Transverse colon (tissue), 4 donors: ENCODE measurements at regions not wholly inside any gene's neighbourhood (a gene's known extent, or its start where the extent isn't known, plus 50 kb on each side); places are given as distances from the start of the nearest gene placed in this dataset.
"Not testable (repeated sequence)": the region's sequence is repeated elsewhere in the genome, so short reads cannot be mapped to it uniquely, and the experiment has no call there.

Experiments used
- DNase-seq: peaks from one replicate; pipeline ENCODE4 v3.0.0-alpha.2; 2019
- H3K27ac ChIP-seq, 4 donors: fragments of 200-600 bp; sonication (generic); 2 replicates each; pipeline ENCODE4 v1.5.1; 2016 to 2018; ENCODE audit warnings: inconsistent platforms in 4 of 4
- H3K27me3 ChIP-seq: fragments of 200-600 bp; sonication (generic); 2 replicates; pipeline ENCODE4 v1.5.1; 2017; ENCODE audit warnings: inconsistent platforms
- H3K36me3 ChIP-seq, 4 donors: fragments of 200-600 bp; sonication (generic); 2 replicates each; pipeline ENCODE4 v1.5.1; 2017 to 2019; ENCODE audit warnings: inconsistent platforms in 4 of 4
- H3K4me1 ChIP-seq, 4 donors: fragments of 200-600 bp; sonication (generic); 2 replicates each; pipeline ENCODE4 v1.5.1; 2017 to 2020; ENCODE audit warnings: inconsistent platforms in 4 of 4
- H3K4me3 ChIP-seq, 4 donors: fragments of 200-600 bp; sonication (generic); 1 replicate in 1 of 4; 2 replicates in 3 of 4; pipeline versions ENCODE4 v1.5.1 to v1.6.1; 2017 to 2019; ENCODE audit warnings: inconsistent platforms in 4 of 4
- H3K9me3 ChIP-seq, 2 donors: fragments of 200-600 bp; sonication (generic); 2 replicates each; pipeline ENCODE4 v1.5.1; 2017 to 2019; ENCODE audit warnings: inconsistent platforms in 2 of 2
- EP300 ChIP-seq: sonication (generic); formaldehyde crosslinking; IDR thresholded peaks from one replicate; pipeline ENCODE4 v1.6.1; 2017; ENCODE audit warnings: antibody characterized with exemption, low read depth
- POLR2A ChIP-seq: fragments of 450-650 bp; IDR thresholded peaks from one replicate; pipeline ENCODE4 v1.6.1; 2016; ENCODE audit warnings: antibody characterized with exemption, mild to moderate bottlenecking, moderate library complexity
- POLR2AphosphoS5 ChIP-seq, 3 donors: sonication (generic); formaldehyde crosslinking; IDR thresholded peaks; one replicate each; pipeline ENCODE4 v1.6.1; 2016; ENCODE audit warnings: antibody characterized with exemption in 3 of 3
- WGBS, 2 donors: methylation state at CpG; one replicate each; pipeline ENCODE4 v1.1.5; 2018; ENCODE audit warnings: low coverage in 1 of 2; 5-methylcytosine and 5-hydroxymethylcytosine counted together
- in situ Hi-C, 4 donors: fragments of 200-750 bp; cut with MboI; loops; one replicate each; pipeline versions ENCODE4 v1.15.0 to v1.15.1; 2017; ENCODE audit warnings: low sequenced_read_pairs in 3 of 4, low pct_ligation_motif_present in 1 of 4, low pct_unique_long_range_greater_than_20kb in 1 of 4
- intact Hi-C: fragments of 100-400 bp; cut with DNase I; formaldehyde crosslinking; loops from one replicate; pipeline ENCODE4 v1.15.1; 2023; ENCODE audit warnings: low total_unique reads
- TF ChIP-seq, protein P1 (sequence below), 5 experiments: fragments of 200-600 bp in 3 of 5; fragments of 450-650 bp in 2 of 5; sonication (generic) in 3 of 5; IDR thresholded peaks; 1 replicate in 2 of 5; 2 replicates in 3 of 5; pipeline ENCODE4 v1.5.1; 2016 to 2017; ENCODE audit warnings: antibody characterized with exemption in 5 of 5, inconsistent platforms in 3 of 5, mild to moderate bottlenecking in 2 of 5, moderate library complexity in 1 of 5

DNA sequence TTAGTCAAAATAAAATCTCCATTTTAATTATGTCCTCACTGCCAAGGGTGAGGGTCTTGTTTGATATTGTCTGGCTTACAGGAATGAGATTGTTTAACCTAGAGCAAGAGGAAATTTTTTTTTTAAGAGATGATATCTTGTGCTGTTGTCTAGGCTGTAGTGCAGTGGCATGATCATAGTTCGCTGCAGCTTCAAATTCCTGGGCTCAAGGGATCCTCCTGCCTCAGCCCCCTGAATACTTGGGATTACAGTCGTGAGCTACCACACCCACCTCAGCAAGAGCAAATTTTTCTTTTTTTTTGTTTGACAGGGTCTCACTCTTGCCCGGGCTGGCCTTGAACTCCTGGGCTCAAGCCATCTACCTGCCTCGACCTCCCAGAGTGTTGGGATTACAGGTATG is 84.6 kb downstream of the DISP1 start:
- intact Hi-C loops: no loop called here
- Histone ChIP-seq H3K4me1 (peaks cover 0 to 14% (median 9%) of the 10 kb centered on the region in 4 donors), H3K36me3 (no peaks in the 10 kb centered on the region), H3K27ac (no peak overlapping the region), H3K9me3 (no peaks in the 10 kb centered on the region), H3K27me3 (no peaks in the 10 kb centered on the region), H3K4me3 (no peak overlapping the region)
- TF ChIP-seq, protein P1, sequence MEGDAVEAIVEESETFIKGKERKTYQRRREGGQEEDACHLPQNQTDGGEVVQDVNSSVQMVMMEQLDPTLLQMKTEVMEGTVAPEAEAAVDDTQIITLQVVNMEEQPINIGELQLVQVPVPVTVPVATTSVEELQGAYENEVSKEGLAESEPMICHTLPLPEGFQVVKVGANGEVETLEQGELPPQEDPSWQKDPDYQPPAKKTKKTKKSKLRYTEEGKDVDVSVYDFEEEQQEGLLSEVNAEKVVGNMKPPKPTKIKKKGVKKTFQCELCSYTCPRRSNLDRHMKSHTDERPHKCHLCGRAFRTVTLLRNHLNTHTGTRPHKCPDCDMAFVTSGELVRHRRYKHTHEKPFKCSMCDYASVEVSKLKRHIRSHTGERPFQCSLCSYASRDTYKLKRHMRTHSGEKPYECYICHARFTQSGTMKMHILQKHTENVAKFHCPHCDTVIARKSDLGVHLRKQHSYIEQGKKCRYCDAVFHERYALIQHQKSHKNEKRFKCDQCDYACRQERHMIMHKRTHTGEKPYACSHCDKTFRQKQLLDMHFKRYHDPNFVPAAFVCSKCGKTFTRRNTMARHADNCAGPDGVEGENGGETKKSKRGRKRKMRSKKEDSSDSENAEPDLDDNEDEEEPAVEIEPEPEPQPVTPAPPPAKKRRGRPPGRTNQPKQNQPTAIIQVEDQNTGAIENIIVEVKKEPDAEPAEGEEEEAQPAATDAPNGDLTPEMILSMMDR (IDR thresholded peaks at IDR 0.05): no peak
- TF ChIP-seq POLR2AphosphoS5 (IDR thresholded peaks at IDR 0.05) (no peak), POLR2A (no peak), EP300 (no peak)
- no peak for DNase-seq
- in situ Hi-C loops: no loop called here
- 79 to 84% methylated on average over 3 to 4 of the region's 4 CpGs for WGBS, 2 donors

DNA sequence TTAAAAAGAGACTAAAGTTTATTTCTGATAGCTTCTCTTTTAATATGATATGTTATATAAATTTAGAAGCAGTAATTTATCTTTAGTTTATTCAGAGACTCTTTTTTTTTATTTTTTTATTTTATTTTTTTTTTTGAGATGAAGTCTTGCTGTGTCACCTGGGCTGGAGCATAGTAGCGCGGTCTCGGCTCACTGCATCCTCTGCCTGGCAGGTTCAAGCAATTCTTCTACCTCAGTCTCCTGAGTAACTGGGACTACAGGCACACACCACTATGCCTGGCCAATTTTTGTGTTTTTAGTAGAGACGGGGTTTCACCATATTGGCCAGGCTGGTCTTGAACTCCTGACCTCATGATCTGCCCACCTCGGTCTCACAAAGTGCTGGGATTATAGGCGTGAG is 89.6 kb downstream of the DISP1 start:
- H3K27ac ChIP-seq: no peak overlapping the region
- no peak for DNase-seq
- no peaks in the 10 kb centered on the region for H3K27me3 ChIP-seq
- in situ Hi-C loops: no loop called here
- TF ChIP-seq POLR2A (no peak), POLR2AphosphoS5 (IDR thresholded peaks at IDR 0.05) (no peak), EP300 (no peak)
- TF ChIP-seq, protein P1 (IDR thresholded peaks at IDR 0.05): no peak
- no peaks in the 10 kb centered on the region for H3K36me3 ChIP-seq
- H3K4me1 ChIP-seq: no peaks in the 10 kb centered on the region
- 92% methylated on average over 6 of the region's 6 CpGs; no CpG with 5 or more reads in 1 of the 2 donors for WGBS, 2 donors
- no peak overlapping the region for H3K4me3 ChIP-seq
- H3K9me3 ChIP-seq: no peaks in the 10 kb centered on the region
- intact Hi-C loops: no loop called here

- no peaks in the 10 kb centered on the region for H3K36me3 ChIP-seq
- 92 to 94% methylated on average over 3 of the region's 3 CpGs for WGBS, 2 donors
- H3K9me3 ChIP-seq: no peaks in the 10 kb centered on the region
- H3K27ac ChIP-seq: no peak overlapping the region
- no peak overlapping the region for H3K4me3 ChIP-seq
- no peak for DNase-seq
- H3K27me3 ChIP-seq: no peaks in the 10 kb centered on the region
- no peaks in the 10 kb centered on the region for H3K4me1 ChIP-seq
- in situ Hi-C loops (no loop called here), intact Hi-C loops (no loop called here)
- TF ChIP-seq, protein P1 (IDR thresholded peaks at IDR 0.05): no peak
- TF ChIP-seq POLR2A: no peak
- TF ChIP-seq POLR2AphosphoS5 (IDR thresholded peaks at IDR 0.05): no peak
- TF ChIP-seq EP300: no peak
Measured at GRCh38 chr1:222905151-222905550, 90.3 kb downstream of the DISP1 start.

DNA sequence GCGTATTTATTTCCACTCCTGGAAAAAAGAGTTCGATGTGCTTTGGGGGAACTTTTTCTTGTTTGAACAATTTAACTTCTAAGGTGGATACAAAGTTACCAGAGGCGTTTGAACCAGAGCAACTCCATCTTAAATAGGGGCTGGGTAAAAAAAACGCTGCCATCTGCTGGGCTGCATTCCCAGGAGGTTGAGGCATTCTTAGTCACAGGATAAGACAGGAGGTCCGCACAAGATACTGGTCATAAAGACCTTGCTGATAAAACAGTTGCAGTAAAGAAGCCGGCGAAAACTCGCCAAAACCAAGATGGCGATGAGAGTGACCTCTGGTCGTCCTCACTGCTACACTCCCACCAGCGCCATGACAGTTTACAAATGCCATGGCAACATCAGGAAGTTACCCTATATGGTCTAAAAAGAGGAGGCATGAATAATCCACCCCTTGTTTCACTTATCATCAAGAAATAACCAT is 91.5 kb downstream of the DISP1 start:
- H3K9me3 ChIP-seq, H3K36me3 ChIP-seq, H3K4me1 ChIP-seq, intact Hi-C loops, H3K4me3 ChIP-seq, in situ Hi-C loops, H3K27me3 ChIP-seq, H3K27ac ChIP-seq, DNase-seq: not testable (repeated sequence)
- WGBS, 2 donors: 87 to 92% methylated on average over 5 to 11 of the region's 11 CpGs

DNA sequence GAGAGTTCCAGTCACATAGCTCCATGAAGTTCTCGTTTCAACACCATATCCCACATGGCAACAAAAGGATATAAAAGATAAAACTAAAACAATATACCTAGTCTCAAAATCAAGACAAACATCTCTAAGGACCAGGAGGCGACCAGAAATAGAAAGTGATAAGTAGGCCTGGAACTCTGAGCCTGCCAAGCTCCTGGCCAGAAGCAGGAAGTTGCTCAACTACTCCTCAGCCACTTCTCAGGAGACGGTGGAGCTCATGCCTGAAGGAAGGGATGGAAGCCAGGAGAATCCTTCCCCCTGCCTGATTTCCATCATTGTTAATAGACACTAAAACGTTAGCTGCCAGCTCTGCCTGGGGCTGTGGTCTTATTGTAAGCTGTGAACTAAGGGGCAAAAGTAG is 94.7 kb downstream of the DISP1 start:
- TF ChIP-seq, protein P1 (IDR thresholded peaks at IDR 0.05): no peak
- no peak for TF ChIP-seq EP300
- TF ChIP-seq POLR2A: no peak
- Histone ChIP-seq H3K27ac (no peak overlapping the region), H3K4me3 (no peak overlapping the region), H3K9me3 (no peaks in the 10 kb centered on the region), H3K27me3 (no peaks in the 10 kb centered on the region), H3K4me1 (no peaks in the 10 kb centered on the region), H3K36me3 (no peaks in the 10 kb centered on the region)
- intact Hi-C loops: no loop called here
- in situ Hi-C loops: no loop called here
- no peak for DNase-seq
- 63 to 74% methylated on average over 4 of the region's 4 CpGs for WGBS, 2 donors
